ENCODE measurements at regions not wholly inside any gene's neighbourhood (a gene's known extent, or its start where the extent isn't known, plus 50 kb on each side); places are given as distances from the start of the nearest gene placed in this dataset.

DNA sequence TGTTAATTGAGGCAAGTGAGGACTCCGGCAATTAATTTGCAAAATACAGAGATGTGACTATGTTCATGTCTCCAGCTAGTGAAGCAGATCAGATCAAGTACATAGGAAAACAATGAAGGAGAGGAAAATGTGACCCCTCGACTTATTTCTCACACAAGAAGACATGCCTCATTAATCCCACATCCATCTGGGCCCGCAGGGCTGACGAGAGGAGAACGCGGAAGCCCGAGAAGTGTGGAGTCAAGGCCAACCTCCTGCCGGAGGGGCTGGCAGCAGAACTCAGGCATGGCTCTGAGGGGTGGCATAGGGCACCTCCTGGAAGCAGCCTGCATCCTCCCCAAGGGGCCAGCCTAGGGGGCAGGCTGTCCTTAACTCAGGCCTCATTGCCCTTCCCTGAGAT is 54.4 kb downstream of the ZNF503 start:
- no peak for DNase-seq

- DNase-seq: no peak
These were observed 55.8 kb downstream of the ZNF503 start for GRCh38 chr10:75345738-75346137.

DNA sequence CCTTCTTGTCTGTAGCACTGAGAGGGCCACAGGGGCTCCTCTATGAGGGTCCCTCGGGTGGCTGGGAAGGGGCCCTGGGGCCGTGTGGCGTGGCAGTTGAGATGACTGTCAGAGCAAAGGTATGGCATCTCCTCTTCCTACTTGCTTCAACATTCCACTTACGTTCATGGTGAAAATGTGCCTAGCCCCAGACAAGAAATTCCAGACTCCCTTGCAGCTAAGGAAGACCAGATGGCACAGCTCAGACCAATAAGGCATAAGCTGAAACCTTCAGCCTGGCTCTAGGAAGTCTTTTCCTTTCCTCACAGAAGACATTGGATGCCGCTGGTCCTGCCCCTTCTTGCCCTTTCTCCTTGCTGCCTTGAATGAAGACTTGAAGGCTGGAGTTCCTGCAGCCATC is 57.4 kb downstream of the ZNF503 start:
- no peak for DNase-seq

DNA sequence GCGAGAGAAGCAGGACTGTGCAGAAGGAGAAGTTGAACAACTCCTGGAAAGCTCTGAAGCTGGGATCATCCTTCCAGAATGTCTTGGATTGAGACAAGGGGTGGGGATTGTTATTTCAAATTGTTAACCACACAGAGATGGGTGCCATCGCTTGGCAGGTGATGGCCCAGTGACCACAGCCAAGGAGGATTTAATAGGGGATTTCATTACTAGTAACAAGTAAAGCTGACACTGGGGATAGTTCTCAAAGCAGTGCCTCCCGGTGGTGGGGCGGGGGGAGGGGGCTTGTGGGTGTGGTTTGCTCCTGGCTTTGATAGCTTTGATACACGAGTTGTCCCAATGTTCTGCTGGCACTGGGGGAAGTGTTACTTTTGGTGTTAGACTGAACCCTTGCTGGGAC is 59.2 kb downstream of the ZNF503 start:
- no peak for DNase-seq

DNA sequence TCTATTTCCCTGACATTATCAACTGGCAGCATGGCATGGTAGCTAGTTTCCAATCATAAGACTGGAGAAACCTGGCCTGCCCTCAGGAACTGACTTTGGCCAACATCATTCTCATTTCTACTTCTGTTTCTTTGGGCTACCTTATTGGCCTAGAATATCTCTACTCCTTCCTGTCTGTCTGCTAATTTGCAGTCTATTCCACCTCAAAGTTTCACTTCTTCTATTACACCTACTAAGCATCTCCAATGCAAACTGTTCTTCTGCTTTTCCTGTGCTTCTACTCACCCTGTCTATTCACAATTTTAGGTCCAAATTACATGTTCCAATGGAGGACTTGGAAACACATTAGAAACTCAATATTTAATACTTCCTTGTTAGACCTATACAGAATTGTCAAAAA is 65.6 kb downstream of the ZNF503 start:
- DNase-seq: no peak

GRCh38 chr10:75335191-75335590 is 66.4 kb downstream of the ZNF503 start:
- no peak for DNase-seq

- no peak for DNase-seq
These were observed 66.8 kb downstream of the ZNF503 start for GRCh38 chr10:75334720-75335119.

DNA sequence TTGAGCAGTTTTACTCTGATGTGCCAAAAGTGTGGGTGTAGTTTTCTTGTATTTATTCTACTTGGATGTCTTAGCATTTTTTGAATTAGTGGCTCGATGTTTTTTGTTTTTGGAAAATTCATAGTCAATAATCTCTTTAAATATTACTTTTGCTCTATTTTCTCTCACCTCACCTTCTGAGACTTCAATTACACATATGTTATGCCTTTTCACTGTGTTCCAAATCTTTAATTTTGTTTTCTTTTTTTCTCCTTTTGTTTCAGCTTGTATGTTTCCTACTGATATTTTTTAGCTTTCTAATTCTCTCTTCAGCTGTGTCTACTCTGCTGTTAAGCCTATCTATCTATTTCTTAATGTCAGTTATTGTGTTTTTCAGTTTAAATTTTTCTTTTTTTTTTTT is 69.5 kb downstream of the ZNF503 start:
- no peak for DNase-seq

- no peak for DNase-seq
These were observed 70.5 kb downstream of the ZNF503 start for GRCh38 chr10:75331081-75331480.

DNA sequence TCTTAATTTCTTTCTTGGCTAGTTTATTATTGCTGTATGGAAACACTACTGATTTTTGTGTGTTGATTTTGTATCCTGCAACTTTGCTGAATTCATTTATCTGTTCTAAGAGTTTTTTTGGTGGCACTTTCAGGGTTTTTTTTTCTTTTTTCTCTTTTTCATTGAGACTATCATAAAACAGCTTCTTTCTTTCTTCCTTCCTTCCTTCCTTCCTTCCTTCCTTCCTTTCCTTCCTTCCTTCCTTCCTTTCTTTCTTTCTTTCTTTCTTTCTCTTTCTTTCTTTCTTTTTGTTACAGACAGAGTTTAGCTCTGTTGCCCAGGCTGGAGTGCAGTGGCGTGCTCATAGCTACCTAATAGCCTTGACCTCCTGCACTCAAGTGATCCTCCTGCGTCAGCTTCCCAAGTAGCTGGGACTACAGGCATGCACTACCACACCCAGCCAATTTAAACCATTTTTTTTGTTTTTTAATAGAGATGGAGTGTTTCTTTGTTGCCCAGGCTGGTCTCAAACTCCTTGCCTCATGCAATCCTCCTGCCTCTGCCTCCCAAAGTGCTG is 72.3 kb downstream of the ZNF503 start:
- no peak for DNase-seq

DNA sequence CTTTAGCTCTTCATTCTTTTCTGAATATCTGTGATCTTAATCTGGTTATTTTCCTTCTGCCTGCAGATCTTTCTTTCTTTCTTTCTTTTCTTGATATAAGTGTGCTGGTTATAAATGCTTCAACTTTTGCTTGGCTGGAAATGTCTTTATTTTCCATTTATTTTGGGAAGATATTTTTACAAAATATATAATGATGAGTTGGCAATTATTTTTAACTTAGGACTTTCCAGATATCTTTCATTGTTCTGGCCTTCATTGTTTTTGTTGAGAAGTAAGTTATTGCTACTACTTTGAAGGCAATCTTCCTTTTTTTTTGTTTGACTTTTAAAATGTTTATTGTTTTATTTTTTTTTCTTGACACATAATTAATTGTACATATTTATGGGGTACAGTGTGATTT is 75.3 kb downstream of the ZNF503 start:
- DNase-seq: no peak

GRCh38 chr10:75319274-75319673 is 82.3 kb downstream of the ZNF503 start:
- DNase-seq: no peak

DNA sequence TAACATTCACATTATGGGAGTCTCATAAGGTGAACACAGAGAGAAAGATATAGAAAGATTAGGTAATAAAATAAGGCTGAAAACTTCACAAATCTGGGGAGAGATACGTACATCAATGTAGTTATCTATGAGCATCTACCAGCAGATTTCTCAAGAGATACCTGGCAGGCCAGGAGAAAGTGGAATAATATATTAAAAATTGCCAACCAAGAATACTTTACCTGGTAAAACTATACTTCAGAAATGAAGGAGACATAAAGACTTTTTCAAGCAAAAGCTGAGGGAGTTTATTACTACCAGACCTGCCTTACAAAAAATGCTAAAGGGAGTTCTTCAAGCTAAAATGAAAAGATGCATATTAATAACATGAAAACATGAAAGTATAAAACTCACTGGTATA is 78.8 kb upstream of the COMTD1 start:
- DNase-seq: no peak

DNA sequence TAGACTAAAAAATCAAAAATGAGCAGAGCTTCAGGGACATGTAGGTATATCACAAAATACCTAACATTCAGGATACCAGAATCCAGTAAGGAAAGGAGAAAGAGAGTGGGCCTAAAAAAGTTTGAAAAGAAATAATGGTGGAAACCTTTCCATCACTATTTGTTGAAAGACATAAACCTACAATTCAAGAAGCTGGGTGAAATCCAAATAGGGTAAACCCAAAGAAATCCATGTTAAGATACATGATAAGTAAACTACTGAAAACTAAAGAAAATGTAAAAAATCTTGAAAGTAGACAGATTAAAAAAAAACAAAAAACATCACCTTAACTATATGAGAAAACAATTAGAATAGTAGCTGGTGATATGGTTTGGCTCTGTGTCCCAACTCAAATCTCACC is 76.7 kb upstream of the COMTD1 start:
- DNase-seq: no peak

DNA sequence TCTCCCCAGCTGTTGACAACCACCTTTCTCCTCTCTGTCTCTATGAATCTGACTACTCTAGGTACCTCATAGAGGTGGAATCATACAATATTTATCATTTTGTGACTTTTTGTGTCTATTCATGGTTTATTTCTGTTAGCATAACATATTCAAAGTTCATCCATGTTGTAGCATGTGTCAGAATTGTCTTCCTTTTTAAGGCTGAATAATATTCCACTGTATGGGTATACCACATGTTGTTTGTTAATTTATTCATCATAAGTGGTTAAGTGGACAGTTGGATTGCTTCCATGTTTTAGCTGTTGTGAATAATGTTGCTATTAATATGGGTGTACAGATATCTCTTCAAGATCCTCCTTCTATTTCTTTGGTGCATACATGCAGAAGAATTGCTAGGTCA is 69.9 kb upstream of the COMTD1 start:
- no peak for DNase-seq

GRCh38 chr10:75304741-75305390 is 69.1 kb upstream of the COMTD1 start:
- no peak for DNase-seq

- no peak for DNase-seq
These were observed 68.6 kb upstream of the COMTD1 start for GRCh38 chr10:75304313-75304712.

- no peak for DNase-seq
These were observed 67.5 kb upstream of the COMTD1 start for GRCh38 chr10:75303045-75303777.

DNA sequence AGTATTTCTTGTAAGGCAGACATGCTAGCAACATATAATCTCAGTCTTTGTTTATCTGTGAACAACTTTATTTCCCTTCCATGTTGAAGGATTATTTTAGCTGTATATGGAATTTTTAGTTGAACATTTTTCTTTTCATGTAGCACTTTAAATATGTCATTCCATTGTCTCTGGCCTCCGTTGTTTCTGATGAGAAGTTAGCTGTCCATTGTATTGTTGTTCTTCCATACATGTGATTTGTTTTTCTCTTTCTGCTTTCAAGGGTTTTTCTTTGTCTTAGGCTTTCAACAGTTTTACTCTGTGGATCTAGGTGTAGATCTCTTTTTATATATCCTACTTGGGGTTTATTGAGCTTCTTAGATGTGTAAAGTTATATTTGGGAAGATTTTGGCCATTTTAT is 66.3 kb upstream of the COMTD1 start:
- no peak for DNase-seq

- no peak for DNase-seq
These were observed 61.4 kb upstream of the COMTD1 start for GRCh38 chr10:75297021-75297599.

DNA sequence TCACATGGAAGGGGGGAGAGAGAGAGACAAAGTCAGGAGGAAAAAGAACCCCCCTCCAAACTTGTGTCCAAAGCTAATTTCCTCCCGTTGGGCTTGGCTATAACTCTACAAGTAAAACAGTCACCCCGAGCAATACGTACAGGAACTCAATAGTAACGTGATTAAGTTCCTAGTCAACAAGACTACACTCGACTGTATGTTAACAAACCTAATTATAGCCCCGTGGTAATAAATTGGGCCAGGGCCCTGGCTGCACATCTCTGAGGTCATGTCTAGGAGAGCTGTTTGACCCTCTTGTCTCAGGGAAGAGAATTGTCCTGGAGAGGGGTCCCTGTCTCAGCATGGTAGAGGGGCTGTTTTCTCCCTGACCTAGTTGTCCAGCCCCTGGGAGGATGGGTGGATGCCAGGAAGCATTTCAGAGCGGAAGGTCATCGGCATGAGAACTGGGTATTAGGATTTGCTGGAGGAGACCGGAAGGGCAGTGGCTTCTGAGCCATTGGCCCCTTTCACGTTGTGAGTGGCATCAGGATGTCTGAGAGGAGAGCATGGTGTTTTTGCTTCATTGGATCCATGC is 60.2 kb upstream of the COMTD1 start:
- DNase-seq: no peak

Measured in anterior cingulate cortex (tissue), 58 donors.